Parathyroid adenoma (tissue), 2 donors: ENCODE measurements at regions not wholly inside any gene's neighbourhood (a gene's known extent, or its start where the extent isn't known, plus 50 kb on each side); places are given as distances from the start of the nearest gene placed in this dataset.

Source experiments
- H2AFZ ChIP-seq: fragments of 300-600 bp; sonication (generic); one replicate; pipeline ENCODE4 v1.7.0; 2017; ENCODE audit warnings: antibody characterized with exemption, mild to moderate bottlenecking
- H3K27ac ChIP-seq: fragments of 300-600 bp; sonication (generic); one replicate; pipeline ENCODE4 v1.7.0; 2017
- H3K27me3 ChIP-seq: fragments of 300-600 bp; sonication (generic); one replicate; pipeline ENCODE4 v1.7.0; 2017; ENCODE audit warnings: low read length; ENCODE audit not compliant: control insufficient read depth, insufficient read depth
- H3K36me3 ChIP-seq: fragments of 300-600 bp; sonication (generic); one replicate; pipeline ENCODE4 v1.7.0; 2017; ENCODE audit warnings: low read length; ENCODE audit not compliant: control insufficient read depth, insufficient read depth
- H3K4me1 ChIP-seq: fragments of 300-600 bp; sonication (generic); one replicate; pipeline ENCODE4 v1.7.0; 2017; ENCODE audit warnings: control low read depth
- H3K4me2 ChIP-seq: fragments of 300-600 bp; sonication (generic); one replicate; pipeline ENCODE4 v1.7.0; 2017; ENCODE audit warnings: low read length
- H3K4me3 ChIP-seq: fragments of 300-600 bp; sonication (generic); one replicate; pipeline ENCODE4 v1.7.0; 2017; ENCODE audit warnings: low read depth, low read length
- H3K79me2 ChIP-seq: fragments of 300-600 bp; sonication (generic); one replicate; pipeline ENCODE4 v1.7.0; 2017; ENCODE audit warnings: control low read depth
- H3K9ac ChIP-seq: fragments of 300-600 bp; sonication (generic); one replicate; pipeline ENCODE4 v1.7.0; 2017; ENCODE audit warnings: mild to moderate bottlenecking
- H3K9me3 ChIP-seq: fragments of 300-600 bp; sonication (generic); one replicate; pipeline ENCODE4 v1.7.0; 2017; ENCODE audit warnings: low read length; ENCODE audit not compliant: control insufficient read depth
- TF ChIP-seq, protein P1 (sequence below): fragments of 300-600 bp; sonication (generic); IDR thresholded peaks from one replicate; pipeline ENCODE4 v1.7.0; 2017; ENCODE audit warnings: antibody characterized with exemption, mild to moderate bottlenecking
- donor health status: primary hyperparathyroidism.

DNA sequence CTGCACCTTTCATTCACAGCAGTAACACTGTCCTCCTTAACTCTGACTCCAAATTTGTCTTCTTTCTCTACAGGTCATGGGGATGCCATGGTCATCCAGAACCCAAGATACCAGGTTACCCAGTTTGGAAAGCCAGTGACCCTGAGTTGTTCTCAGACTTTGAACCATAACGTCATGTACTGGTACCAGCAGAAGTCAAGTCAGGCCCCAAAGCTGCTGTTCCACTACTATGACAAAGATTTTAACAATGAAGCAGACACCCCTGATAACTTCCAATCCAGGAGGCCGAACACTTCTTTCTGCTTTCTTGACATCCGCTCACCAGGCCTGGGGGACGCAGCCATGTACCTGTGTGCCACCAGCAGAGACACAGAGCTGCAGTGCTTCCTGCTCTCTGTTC is 156.2 kb upstream of the PRSS1 start:
- H3K4me2 ChIP-seq, result no peak overlapping the region
- no peaks in the 10 kb centered on the region for H3K36me3 ChIP-seq
- no peaks in the 10 kb centered on the region for H3K9me3 ChIP-seq
- H3K27me3 ChIP-seq, result no peaks in the 10 kb centered on the region
- TF ChIP-seq, protein P1, sequence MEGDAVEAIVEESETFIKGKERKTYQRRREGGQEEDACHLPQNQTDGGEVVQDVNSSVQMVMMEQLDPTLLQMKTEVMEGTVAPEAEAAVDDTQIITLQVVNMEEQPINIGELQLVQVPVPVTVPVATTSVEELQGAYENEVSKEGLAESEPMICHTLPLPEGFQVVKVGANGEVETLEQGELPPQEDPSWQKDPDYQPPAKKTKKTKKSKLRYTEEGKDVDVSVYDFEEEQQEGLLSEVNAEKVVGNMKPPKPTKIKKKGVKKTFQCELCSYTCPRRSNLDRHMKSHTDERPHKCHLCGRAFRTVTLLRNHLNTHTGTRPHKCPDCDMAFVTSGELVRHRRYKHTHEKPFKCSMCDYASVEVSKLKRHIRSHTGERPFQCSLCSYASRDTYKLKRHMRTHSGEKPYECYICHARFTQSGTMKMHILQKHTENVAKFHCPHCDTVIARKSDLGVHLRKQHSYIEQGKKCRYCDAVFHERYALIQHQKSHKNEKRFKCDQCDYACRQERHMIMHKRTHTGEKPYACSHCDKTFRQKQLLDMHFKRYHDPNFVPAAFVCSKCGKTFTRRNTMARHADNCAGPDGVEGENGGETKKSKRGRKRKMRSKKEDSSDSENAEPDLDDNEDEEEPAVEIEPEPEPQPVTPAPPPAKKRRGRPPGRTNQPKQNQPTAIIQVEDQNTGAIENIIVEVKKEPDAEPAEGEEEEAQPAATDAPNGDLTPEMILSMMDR, result no peak
- no peak overlapping the region for H3K27ac ChIP-seq
- H3K4me1 ChIP-seq, result no peaks in the 10 kb centered on the region
- no peaks in the 10 kb centered on the region for H3K79me2 ChIP-seq
- no peak overlapping the region for H3K4me3 ChIP-seq
- H3K9ac ChIP-seq, result no peak overlapping the region
- no peak overlapping the region for H2AFZ ChIP-seq

DNA sequence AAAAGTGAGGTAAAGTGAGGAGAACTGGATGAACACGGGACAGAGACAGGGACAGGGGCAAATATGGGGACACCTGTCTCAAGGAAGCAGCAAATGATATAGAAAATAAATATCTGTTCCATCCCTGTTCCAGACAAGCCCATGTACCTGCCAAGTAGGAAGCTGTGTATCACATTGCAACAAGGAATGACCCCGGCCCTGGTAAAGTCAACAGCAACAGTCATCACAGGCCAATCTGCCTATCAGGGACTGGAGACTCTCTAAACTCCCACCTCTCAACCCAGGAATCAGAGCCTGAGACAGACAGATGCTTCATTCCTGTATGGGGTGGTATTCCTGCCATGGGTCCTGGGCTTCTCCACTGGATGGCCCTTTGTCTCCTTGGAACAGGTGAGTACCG is 156.6 kb upstream of the PRSS1 start:
- H3K9me3 ChIP-seq, result no peaks in the 10 kb centered on the region
- no peak overlapping the region for H3K4me3 ChIP-seq
- H3K27ac ChIP-seq, result no peak overlapping the region
- no peak overlapping the region for H2AFZ ChIP-seq
- TF ChIP-seq, protein P1, result no peak
- no peaks in the 10 kb centered on the region for H3K4me1 ChIP-seq
- H3K27me3 ChIP-seq, result no peaks in the 10 kb centered on the region
- no peak overlapping the region for H3K9ac ChIP-seq
- no peaks in the 10 kb centered on the region for H3K79me2 ChIP-seq
- H3K4me2 ChIP-seq, result no peak overlapping the region
- no peaks in the 10 kb centered on the region for H3K36me3 ChIP-seq

GRCh38 chr7:142592231-142592630 is 157.0 kb upstream of the PRSS1 start:
- H3K4me2 ChIP-seq, result no peak overlapping the region
- H3K9me3 ChIP-seq, result no peaks in the 10 kb centered on the region
- TF ChIP-seq, protein P1, result no peak
- H3K4me3 ChIP-seq, result no peak overlapping the region
- H3K4me1 ChIP-seq, result no peaks in the 10 kb centered on the region
- H3K36me3 ChIP-seq, result no peaks in the 10 kb centered on the region
- no peak overlapping the region for H3K9ac ChIP-seq
- H3K79me2 ChIP-seq, result no peaks in the 10 kb centered on the region
- H3K27me3 ChIP-seq, result no peaks in the 10 kb centered on the region
- no peak overlapping the region for H2AFZ ChIP-seq
- H3K27ac ChIP-seq, result no peak overlapping the region

GRCh38 chr7:142590830-142591457 is 158.3 kb upstream of the PRSS1 start:
- no peaks in the 10 kb centered on the region for H3K4me1 ChIP-seq
- H3K9me3 ChIP-seq, result no peaks in the 10 kb centered on the region
- TF ChIP-seq, protein P1, result no peak
- no peak overlapping the region for H3K4me2 ChIP-seq
- H3K36me3 ChIP-seq, result no peaks in the 10 kb centered on the region
- no peak overlapping the region for H3K27ac ChIP-seq
- H2AFZ ChIP-seq, result no peak overlapping the region
- no peak overlapping the region for H3K4me3 ChIP-seq
- H3K27me3 ChIP-seq, result no peaks in the 10 kb centered on the region
- H3K9ac ChIP-seq, result no peak overlapping the region
- no peaks in the 10 kb centered on the region for H3K79me2 ChIP-seq

DNA sequence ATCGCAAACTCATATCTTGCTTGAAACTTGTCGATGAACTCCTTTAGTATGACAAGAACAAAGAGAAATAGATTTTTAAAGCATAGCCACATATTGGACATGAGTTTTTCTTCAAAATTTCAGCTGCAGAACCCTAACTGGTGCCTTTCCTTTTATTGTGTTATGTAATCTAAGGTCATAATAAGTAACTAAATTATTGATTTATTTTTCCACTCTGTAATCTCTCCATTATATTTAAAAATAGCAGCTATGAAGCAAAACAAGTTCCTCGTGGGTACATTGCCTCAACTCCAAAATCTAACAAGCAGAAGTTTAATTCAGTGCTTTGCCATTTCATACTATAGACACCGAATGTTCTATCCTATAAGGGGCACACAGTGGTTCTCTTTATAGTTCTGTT is 159.2 kb upstream of the PRSS1 start:
- no peaks in the 10 kb centered on the region for H3K4me1 ChIP-seq
- no peaks in the 10 kb centered on the region for H3K79me2 ChIP-seq
- no peak overlapping the region for H3K4me2 ChIP-seq
- TF ChIP-seq, protein P1, result no peak
- no peak overlapping the region for H2AFZ ChIP-seq
- no peaks in the 10 kb centered on the region for H3K27me3 ChIP-seq
- H3K36me3 ChIP-seq, result no peaks in the 10 kb centered on the region
- no peak overlapping the region for H3K27ac ChIP-seq
- H3K9me3 ChIP-seq, result no peaks in the 10 kb centered on the region
- no peak overlapping the region for H3K9ac ChIP-seq
- H3K4me3 ChIP-seq, result no peak overlapping the region
